H1 (cell line): ENCODE measurements at regions not wholly inside any gene's neighbourhood (a gene's known extent, or its start where the extent isn't known, plus 50 kb on each side); places are given as distances from the start of the nearest gene placed in this dataset.

ENCODE experiments used
- CTCF ChIA-PET: fragments of 300-600 bp; sonication (Branson Sonifier 250); formaldehyde crosslinking; loops from one replicate; lab custom pipeline; 2021; ENCODE audit not compliant: partially characterized antibody; lab: Charles Lee
- POLR2A ChIA-PET: fragments of 300-600 bp; sonication (Branson Sonifier 250); formaldehyde crosslinking; loops from one replicate; lab custom pipeline; 2021; ENCODE audit warnings: inconsistent platforms; ENCODE audit not compliant: partially characterized antibody; lab: Charles Lee
- DNase-seq, 2 experiments: peaks; one replicate each; pipeline versions ENCODE4 v3.0.0 to v3.0.0-alpha.2; 2010 to 2022; ENCODE audit warnings: low spot score in 2 of 2, low read depth in 1 of 2, mixed read lengths in 1 of 2
- FAIRE-seq: peaks from 2 replicates; lab custom pipeline; 2011; peaks lifted over from hg19 to GRCh38; lab: Jason Lieb, UNC
- H2AFZ ChIP-seq: 2 replicates; pipeline ENCODE4 v1.8.1; 2012; ENCODE audit warnings: low read length, inconsistent platforms
- H2AK5ac ChIP-seq: 2 replicates; pipeline ENCODE4 v1.6.1; 2013; ENCODE audit warnings: low read depth, low read length
- H2BK120ac ChIP-seq: replicated peaks from 2 replicates; pipeline ENCODE3; 2013; ENCODE audit warnings: low read depth, low read length, inconsistent platforms
- H2BK12ac ChIP-seq: 2 replicates; pipeline ENCODE4 v1.6.1; 2013; ENCODE audit warnings: low read depth, low read length
- H2BK15ac ChIP-seq: 2 replicates; pipeline ENCODE4 v1.6.1; 2013; ENCODE audit warnings: low read length
- H2BK20ac ChIP-seq: 2 replicates; pipeline ENCODE4 v1.6.1; 2013; ENCODE audit warnings: low read length
- H2BK5ac ChIP-seq: 2 replicates; pipeline ENCODE4 v1.6.1; 2013; ENCODE audit warnings: low read depth, low read length
- H3K14ac ChIP-seq: 2 replicates; pipeline ENCODE4 v1.6.1; 2013; ENCODE audit warnings: inconsistent platforms; ENCODE audit not compliant: insufficient read length
- H3K18ac ChIP-seq: 2 replicates; pipeline ENCODE4 v1.6.1; 2013; ENCODE audit warnings: low read length; ENCODE audit errors: extremely low read depth
- H3K23ac ChIP-seq: 2 replicates; pipeline ENCODE4 v1.6.1; 2013; ENCODE audit warnings: inconsistent platforms; ENCODE audit not compliant: insufficient read length
- H3K23me2 ChIP-seq: 2 replicates; pipeline ENCODE4 v1.6.1; 2013; ENCODE audit warnings: low read depth, low read length
- H3K27ac ChIP-seq: 2 replicates; pipeline ENCODE4 v1.6.1; 2011; ENCODE audit warnings: low read depth, low read length, inconsistent platforms
- H3K27me3 ChIP-seq, 4 experiments: replicated peaks in 1 of 4; 1 replicate in 1 of 4; 2 replicates in 3 of 4; pipeline versions ENCODE4 v1.6.1 to v1.8.1; 2011 to 2013; ENCODE audit warnings: low read length in 3 of 4, mild to moderate bottlenecking in 3 of 4, inconsistent platforms in 2 of 4, mixed read lengths in 2 of 4, moderate library complexity in 1 of 4; ENCODE audit not compliant: control insufficient read depth in 3 of 4, insufficient read depth in 3 of 4; ENCODE audit errors: extremely low read depth in 1 of 4
- H3K36me3 ChIP-seq, 4 experiments: 2 replicates each; pipeline versions ENCODE4 v1.6.1 to v1.8.1; 2011 to 2013; ENCODE audit warnings: mild to moderate bottlenecking in 4 of 4, low read length in 3 of 4, moderate library complexity in 2 of 4, control low read depth in 1 of 4, inconsistent platforms in 1 of 4; ENCODE audit not compliant: insufficient read depth in 4 of 4, control insufficient read depth in 2 of 4
- H3K4ac ChIP-seq: replicated peaks from 2 replicates; pipeline ENCODE3; 2013; ENCODE audit warnings: low read length, low read depth, mixed read lengths, inconsistent platforms; ENCODE audit not compliant: insufficient read length
- H3K4me1 ChIP-seq, 4 experiments: replicated peaks in 1 of 4; 1 replicate in 1 of 4; 2 replicates in 3 of 4; pipeline versions ENCODE4 v1.6.1 to v1.8.1; 2011 to 2013; ENCODE audit warnings: low read length in 3 of 4, inconsistent platforms in 2 of 4, mixed read lengths in 1 of 4; ENCODE audit not compliant: insufficient read depth in 4 of 4, control insufficient read depth in 3 of 4
- H3K4me2 ChIP-seq, 2 experiments: 2 replicates each; pipeline versions ENCODE4 v1.6.1 to v1.8.1; 2011 to 2013; ENCODE audit warnings: low read depth in 2 of 2, low read length in 2 of 2, control low read depth in 1 of 2, inconsistent platforms in 1 of 2, mild to moderate bottlenecking in 1 of 2; ENCODE audit not compliant: insufficient read depth in 1 of 2
- H3K4me3 ChIP-seq, 4 experiments: fragments of 200-600, 300-600 bp in 1 of 4; sonication (generic), shearing (Covaris generic), sonication (Bioruptor Twin) in 1 of 4; 2 replicates each; pipeline versions ENCODE4 v1.5.1 to v1.8.1; 2011 to 2016; ENCODE audit warnings: low read length in 4 of 4, low read depth in 3 of 4, control low read depth in 2 of 4, inconsistent platforms in 2 of 4, mild to moderate bottlenecking in 2 of 4, mixed read lengths in 1 of 4, moderate library complexity in 1 of 4; ENCODE audit not compliant: insufficient read depth in 2 of 4; ENCODE audit errors: extremely low read depth in 1 of 4
- H3K56ac ChIP-seq: replicated peaks from 2 replicates; pipeline ENCODE3; 2013; ENCODE audit warnings: low read depth, mild to moderate bottlenecking, mixed read lengths, low read length, inconsistent platforms; ENCODE audit not compliant: insufficient read length
- H3K79me1 ChIP-seq: 2 replicates; pipeline ENCODE4 v1.6.1; 2013; ENCODE audit warnings: low read depth, low read length, control low read depth
- H3K79me2 ChIP-seq, 2 experiments: 2 replicates each; pipeline versions ENCODE4 v1.6.1 to v1.8.1; 2012 to 2013; ENCODE audit warnings: low read length in 2 of 2, mild to moderate bottlenecking in 2 of 2, inconsistent platforms in 1 of 2; ENCODE audit not compliant: insufficient read depth in 2 of 2, control insufficient read depth in 1 of 2
- H3K9ac ChIP-seq, 4 experiments: replicated peaks in 1 of 4; 1 replicate in 1 of 4; 2 replicates in 3 of 4; pipeline versions ENCODE4 v1.6.1 to v1.8.1; 2011 to 2013; ENCODE audit warnings: low read depth in 3 of 4, low read length in 3 of 4, control low read depth in 2 of 4, mild to moderate bottlenecking in 2 of 4, moderate library complexity in 2 of 4, inconsistent platforms in 1 of 4; ENCODE audit errors: extremely low read depth in 1 of 4
- H3K9me3 ChIP-seq, 2 experiments: 2 replicates each; pipeline versions ENCODE4 v1.6.1 to v1.8.1; 2012 to 2013; ENCODE audit warnings: mild to moderate bottlenecking in 2 of 2, moderate library complexity in 2 of 2, control low read depth in 1 of 2, inconsistent platforms in 1 of 2, low read depth in 1 of 2, low read length in 1 of 2, mixed read lengths in 1 of 2; ENCODE audit not compliant: insufficient read depth in 2 of 2
- H4K20me1 ChIP-seq, 2 experiments: replicated peaks in 1 of 2; 2 replicates each; pipeline versions ENCODE3 to v1.8.1; 2011 to 2013; ENCODE audit warnings: inconsistent platforms in 2 of 2, low read length in 2 of 2, mild to moderate bottlenecking in 1 of 2; ENCODE audit not compliant: insufficient read depth in 2 of 2, control insufficient read depth in 1 of 2
- H4K5ac ChIP-seq: 2 replicates; pipeline ENCODE4 v1.6.1; 2013; ENCODE audit warnings: low read length, low read depth, mixed read lengths, inconsistent platforms; ENCODE audit not compliant: insufficient read length
- H4K8ac ChIP-seq: 2 replicates; pipeline ENCODE4 v1.8.0; 2013; ENCODE audit warnings: mild to moderate bottlenecking, moderate library complexity, low read length, inconsistent platforms; ENCODE audit not compliant: insufficient read depth; ENCODE audit errors: extremely low read depth
- H4K91ac ChIP-seq: replicated peaks from 2 replicates; pipeline ENCODE3; 2013; ENCODE audit warnings: low read length, mixed read lengths, inconsistent platforms; ENCODE audit not compliant: insufficient read length
- BCL11A ChIP-seq, 2 experiments: IDR thresholded peaks; one replicate each; pipeline ENCODE4 v1.6.1; 2011; ENCODE audit warnings: low read depth in 2 of 2, low read length in 2 of 2, mild to moderate bottlenecking in 2 of 2
- CTCF ChIP-seq, 3 experiments: IDR thresholded peaks; 1 replicate in 2 of 3; 2 replicates in 1 of 3; pipeline versions ENCODE4 v1.5.1 to v1.6.1; 2011; ENCODE audit warnings: low read length in 3 of 3, mild to moderate bottlenecking in 3 of 3, inconsistent platforms in 2 of 3, low read depth in 1 of 3, moderate library complexity in 1 of 3; ENCODE audit not compliant: insufficient read depth in 1 of 3; ENCODE audit errors: control extremely low read depth in 1 of 3
- KDM1A ChIP-seq: fragments of 200-600, 300-600 bp; sonication (generic); IDR thresholded peaks from 2 replicates; pipeline ENCODE4 v1.7.1; 2016; ENCODE audit warnings: mild to moderate bottlenecking, low read length, borderline replicate concordance
- KDM4A ChIP-seq: IDR thresholded peaks from one replicate; pipeline ENCODE4 v1.7.1; 2012; ENCODE audit warnings: low read depth, mild to moderate bottlenecking, moderate library complexity, low read length, inconsistent platforms; ENCODE audit not compliant: severe bottlenecking
- KDM5A ChIP-seq: fragments of 200-600 bp; IDR thresholded peaks from 2 replicates; pipeline ENCODE4 v1.7.1; 2012; ENCODE audit warnings: mild to moderate bottlenecking, low read length, inconsistent platforms, mixed read lengths
- NRF1 ChIP-seq: IDR thresholded peaks from 2 replicates; pipeline ENCODE4 v1.6.1; 2011; ENCODE audit warnings: mild to moderate bottlenecking, low read depth, low read length, improper control_type of control experiment
- RAD21 ChIP-seq, 2 experiments: IDR thresholded peaks in 1 of 2; conservative IDR thresholded peaks in 1 of 2; 2 replicates each; pipeline ENCODE4 v1.6.1; 2011; ENCODE audit warnings: low read depth in 2 of 2, low read length in 2 of 2, improper control_type of control experiment in 1 of 2, inconsistent platforms in 1 of 2, mild to moderate bottlenecking in 1 of 2, moderate library complexity in 1 of 2
- USF2 ChIP-seq: IDR thresholded peaks from 2 replicates; pipeline ENCODE4 v1.6.1; 2011; ENCODE audit warnings: low read length, improper control_type of control experiment
- WGBS, 2 experiments: shearing (Covaris generic) in 1 of 2; methylation state at CpG; one replicate each; pipeline versions ENCODE4 v1.1.6 to v1.1.7; 2013 to 2015; ENCODE audit warnings: low lambda C conversion rate in 2 of 2, mixed read lengths in 2 of 2, inconsistent platforms in 1 of 2, low coverage in 1 of 2, missing lambda C conversion rate in 1 of 2; ENCODE audit not compliant: insufficient replicate concordance in 2 of 2, insufficient coverage in 1 of 2, insufficient read length in 1 of 2; ENCODE audit errors: extremely low coverage in 1 of 2, missing lambda C conversion rate in 1 of 2; 5-methylcytosine and 5-hydroxymethylcytosine counted together

GRCh38 chr21:38944903-38945302 lies 139.2 kb downstream of the ETS2 start:
- no peak overlapping the region for H3K27ac ChIP-seq
- peaks cover 0 to 3% (median 1%) of the 10 kb centered on the region in 4 experiments; a peak in 2 of 7 replicates for H3K27me3 ChIP-seq
- no peaks in the 10 kb centered on the region for H3K9me3 ChIP-seq
- no peaks in the 10 kb centered on the region for H3K79me2 ChIP-seq
- H3K79me1 ChIP-seq: no peaks in the 10 kb centered on the region
- no peak overlapping the region for H2BK15ac ChIP-seq
- no peaks in the 10 kb centered on the region for H3K36me3 ChIP-seq
- no peak overlapping the region for H3K9ac ChIP-seq
- H3K14ac ChIP-seq: no peak overlapping the region
- H3K4me1 ChIP-seq: peaks cover 4 to 13% (median 7%) of the 10 kb centered on the region in 4 experiments
- no peak overlapping the region for H2BK5ac ChIP-seq
- H4K20me1 ChIP-seq: no peaks in the 10 kb centered on the region
- no peak overlapping the region for H3K23ac ChIP-seq
- peak overlapping the region; percentile 80; the same call in 1 of the 2 replicates for H2BK12ac ChIP-seq
- H2AK5ac ChIP-seq: 0 out of 2 replicates have a peak overlapping the region, but pooled peaks have one; percentile 39
- peak; percentile 15 to 36 (median 35) for TF ChIP-seq CTCF (IDR thresholded peaks at IDR 0.05; ENCODE audit: control extremely low read depth in 1 of 3, insufficient read depth in 1 of 3, low read depth in 1 of 3, low read length in 3 of 3)
- no peak for TF ChIP-seq KDM5A
- peak; percentile 39 to 63 for TF ChIP-seq RAD21 (IDR thresholded peaks at IDR 0.05 in 1 of 2, conservative IDR thresholded peaks at IDR 0.05 in 1 of 2; ENCODE audit: low read depth in 2 of 2, low read length in 2 of 2)
- no peak for TF ChIP-seq USF2
- TF ChIP-seq KDM1A: no peak
- no peak for TF ChIP-seq KDM4A
- TF ChIP-seq NRF1: no peak
- no peak for TF ChIP-seq BCL11A (IDR thresholded peaks at IDR 0.05; ENCODE audit: low read depth in 2 of 2, low read length in 2 of 2)
- H4K5ac ChIP-seq: no peak overlapping the region
- no peak overlapping the region for H2AFZ ChIP-seq
- H3K4me2 ChIP-seq: peak overlapping the region in 1 of 2 experiments; percentile 51; a peak in 1 of 4 replicates
- peak in 1 of 2 experiments; percentile 60 for DNase-seq
- peak overlapping the region; percentile 92; the same call in 1 of the 2 replicates for H2BK20ac ChIP-seq
- FAIRE-seq: no peak
- ChIA-PET CTCF (interaction anchor here (0.7 to 1.5 kb wide), 5 partner anchors 23 to 92 kb away, joined by 3 to 5 read pairs (median 3); no protein-coding TSS in a partner anchor), POLR2A (interaction anchor here (1.7 kb wide), 1 partner anchor 11 kb away, joined by 6 read pairs; no protein-coding TSS in a partner anchor)
- H3K4me3 ChIP-seq: no peak overlapping the region
- peak overlapping the region; percentile 89 for H2BK120ac ChIP-seq
- H3K4ac ChIP-seq: no peak overlapping the region
- H3K56ac ChIP-seq: no peak overlapping the region
- no peak overlapping the region; the same call in 1 of the 2 replicates for H4K8ac ChIP-seq
- H3K18ac ChIP-seq: no peak overlapping the region; the same call in 1 of the 2 replicates
- H4K91ac ChIP-seq: peak overlapping the region; percentile 22
- no peaks in the 10 kb centered on the region for H3K23me2 ChIP-seq
- 65% methylated on average over 14 of the region's 14 CpGs; no CpG with 5 or more reads in 1 of the 2 experiments for WGBS, 2 experiments
